ENCODE measurements at regions not wholly inside any gene's neighbourhood (a gene's known extent, or its start where the extent isn't known, plus 50 kb on each side); places are given as distances from the start of the nearest gene placed in this dataset.
A peak's percentile ranks its signal among the peaks of the same experiment; 100 is the strongest.
"Not testable (repeated sequence)": the region's sequence is repeated elsewhere in the genome, so short reads cannot be mapped to it uniquely, and the experiment has no call there.

- no peak for DNase-seq
Measured at GRCh38 chr18:57953883-57954282, 90.1 kb upstream of the NEDD4L start.

GRCh38 chr18:57951999-57952774, 91.8 kb upstream of the NEDD4L start:
- DNase-seq: no peak

- DNase-seq: no peak
Measured at GRCh38 chr18:57951117-57951796, 92.8 kb upstream of the NEDD4L start.

- DNase-seq: no peak
Measured at GRCh38 chr18:57950542-57950941, 93.5 kb upstream of the NEDD4L start.

- DNase-seq: not testable (repeated sequence)
Measured at GRCh38 chr18:57949335-57949734, 94.7 kb upstream of the NEDD4L start.

GRCh38 chr18:57947117-57947516, 96.9 kb upstream of the NEDD4L start:
- no peak for DNase-seq

GRCh38 chr18:57943723-57944122, 100.3 kb upstream of the NEDD4L start:
- no peak for DNase-seq

GRCh38 chr18:57942493-57942892, 101.5 kb upstream of the NEDD4L start:
- no peak for DNase-seq

GRCh38 chr18:57941841-57942489, 102.1 kb upstream of the NEDD4L start:
- DNase-seq: no peak

GRCh38 chr18:57940166-57940660, 103.8 kb upstream of the NEDD4L start:
- DNase-seq: no peak

GRCh38 chr18:57934375-57934774, 109.7 kb upstream of the NEDD4L start:
- DNase-seq: not testable (repeated sequence)

GRCh38 chr18:57931038-57931437, 113.0 kb upstream of the NEDD4L start:
- no peak for DNase-seq

- no peak for DNase-seq
Measured at GRCh38 chr18:57930476-57930875, 113.5 kb upstream of the NEDD4L start.

GRCh38 chr18:57929922-57930321, 114.1 kb upstream of the NEDD4L start:
- DNase-seq: no peak

GRCh38 chr18:57928466-57928865, 115.6 kb upstream of the NEDD4L start:
- DNase-seq: no peak

GRCh38 chr18:57927511-57927910, 116.5 kb upstream of the NEDD4L start:
- no peak for DNase-seq

GRCh38 chr18:57925706-57926105, 118.3 kb upstream of the NEDD4L start:
- DNase-seq: no peak

- peak; percentile 77 for DNase-seq
Measured at GRCh38 chr18:57923611-57924010, 120.4 kb upstream of the NEDD4L start.

GRCh38 chr18:57922885-57923284, 119.8 kb upstream of the ATP8B1 start:
- DNase-seq: no peak

- DNase-seq: no peak
Measured at GRCh38 chr18:57921708-57922107, 118.6 kb upstream of the ATP8B1 start.

GRCh38 chr18:57920036-57920435, 116.9 kb upstream of the ATP8B1 start:
- peak; percentile 62 for DNase-seq

GRCh38 chr18:57918601-57919000, 115.5 kb upstream of the ATP8B1 start:
- DNase-seq: no peak

- no peak for DNase-seq
Measured at GRCh38 chr18:57916684-57917083, 113.6 kb upstream of the ATP8B1 start.

Measured in NCI-H446 treated with DMSO at 0.1 percent for 48 hours (cell line).